Gastroesophageal sphincter (tissue), 4 donors: ENCODE measurements at regions not wholly inside any gene's neighbourhood (a gene's known extent, or its start where the extent isn't known, plus 50 kb on each side); places are given as distances from the start of the nearest gene placed in this dataset.

Experiments
- ATAC-seq: fragments of 150-250 bp; one replicate; pipeline ENCODE4 v1.9.1; 2016; ENCODE audit warnings: mild to moderate bottlenecking, moderate library complexity
- H3K27ac ChIP-seq, 4 donors: fragments of 200-600 bp; sonication (generic) in 3 of 4; 1 replicate in 3 of 4; 2 replicates in 1 of 4; pipeline ENCODE4 v1.5.1; 2016 to 2019
- H3K27me3 ChIP-seq: fragments of 200-600 bp; sonication (generic); one replicate; pipeline ENCODE4 v1.5.1; 2019
- H3K36me3 ChIP-seq, 2 donors: fragments of 200-600 bp; sonication (generic); one replicate each; pipeline ENCODE4 v1.5.1; 2019; ENCODE audit warnings: control low read depth in 1 of 2
- H3K4me1 ChIP-seq, 3 donors: fragments of 200-600 bp; sonication (generic); 1 replicate in 2 of 3; 2 replicates in 1 of 3; pipeline ENCODE4 v1.5.1; 2016 to 2019; ENCODE audit warnings: control low read depth in 2 of 3
- H3K4me3 ChIP-seq, 2 donors: fragments of 200-600 bp; sonication (generic); one replicate each; pipeline ENCODE4 v1.5.1; 2019; ENCODE audit warnings: mild to moderate bottlenecking in 1 of 2, moderate library complexity in 1 of 2
- H3K9me3 ChIP-seq, 3 donors: fragments of 200-600 bp; sonication (generic); one replicate each; pipeline ENCODE4 v1.5.1; 2017 to 2019; ENCODE audit warnings: control low read depth in 2 of 3
- EP300 ChIP-seq: sonication (generic); formaldehyde crosslinking; IDR thresholded peaks from one replicate; pipeline ENCODE4 v1.6.1; 2017; ENCODE audit warnings: antibody characterized with exemption, mild to moderate bottlenecking
- POLR2A ChIP-seq, 2 donors: fragments of 450-650 bp; IDR thresholded peaks; one replicate each; pipeline ENCODE4 v1.6.1; 2017; ENCODE audit warnings: antibody characterized with exemption in 2 of 2, mild to moderate bottlenecking in 2 of 2, moderate library complexity in 1 of 2
- POLR2AphosphoS5 ChIP-seq: sonication (generic); formaldehyde crosslinking; IDR thresholded peaks from one replicate; pipeline ENCODE4 v1.6.1; 2017; ENCODE audit warnings: antibody characterized with exemption
- WGBS, 2 donors: methylation state at CpG; one replicate each; pipeline ENCODE4 v1.1.5; 2018; ENCODE audit warnings: low coverage in 1 of 2; 5-methylcytosine and 5-hydroxymethylcytosine counted together
- TF ChIP-seq, protein P1 (sequence below), 4 experiments: fragments of 200-600 bp in 2 of 4; fragments of 450-650 bp in 2 of 4; sonication (generic) in 1 of 4; IDR thresholded peaks; one replicate each; pipeline ENCODE4 v1.5.1; 2017 to 2019; ENCODE audit warnings: antibody characterized with exemption in 4 of 4, mild to moderate bottlenecking in 2 of 4, moderate library complexity in 2 of 4

- H3K36me3 ChIP-seq: no peaks in the 10 kb centered on the region
- TF ChIP-seq POLR2A (IDR thresholded peaks at IDR 0.05): no peak
- TF ChIP-seq POLR2AphosphoS5: no peak
- TF ChIP-seq, protein P1, sequence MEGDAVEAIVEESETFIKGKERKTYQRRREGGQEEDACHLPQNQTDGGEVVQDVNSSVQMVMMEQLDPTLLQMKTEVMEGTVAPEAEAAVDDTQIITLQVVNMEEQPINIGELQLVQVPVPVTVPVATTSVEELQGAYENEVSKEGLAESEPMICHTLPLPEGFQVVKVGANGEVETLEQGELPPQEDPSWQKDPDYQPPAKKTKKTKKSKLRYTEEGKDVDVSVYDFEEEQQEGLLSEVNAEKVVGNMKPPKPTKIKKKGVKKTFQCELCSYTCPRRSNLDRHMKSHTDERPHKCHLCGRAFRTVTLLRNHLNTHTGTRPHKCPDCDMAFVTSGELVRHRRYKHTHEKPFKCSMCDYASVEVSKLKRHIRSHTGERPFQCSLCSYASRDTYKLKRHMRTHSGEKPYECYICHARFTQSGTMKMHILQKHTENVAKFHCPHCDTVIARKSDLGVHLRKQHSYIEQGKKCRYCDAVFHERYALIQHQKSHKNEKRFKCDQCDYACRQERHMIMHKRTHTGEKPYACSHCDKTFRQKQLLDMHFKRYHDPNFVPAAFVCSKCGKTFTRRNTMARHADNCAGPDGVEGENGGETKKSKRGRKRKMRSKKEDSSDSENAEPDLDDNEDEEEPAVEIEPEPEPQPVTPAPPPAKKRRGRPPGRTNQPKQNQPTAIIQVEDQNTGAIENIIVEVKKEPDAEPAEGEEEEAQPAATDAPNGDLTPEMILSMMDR (IDR thresholded peaks at IDR 0.05): no peak
- no peak for TF ChIP-seq EP300
- ATAC-seq: no peak
- H3K4me1 ChIP-seq: no peaks in the 10 kb centered on the region
- H3K9me3 ChIP-seq: no peaks in the 10 kb centered on the region
- 9 to 17% methylated on average over 1 of the region's 1 CpG for WGBS, 2 donors
- no peak overlapping the region for H3K4me3 ChIP-seq
- H3K27me3 ChIP-seq: no peaks in the 10 kb centered on the region
- H3K27ac ChIP-seq: no peak overlapping the region
Measured at GRCh38 chr14:85172889-85173477, 357.0 kb upstream of the FLRT2 start.

DNA sequence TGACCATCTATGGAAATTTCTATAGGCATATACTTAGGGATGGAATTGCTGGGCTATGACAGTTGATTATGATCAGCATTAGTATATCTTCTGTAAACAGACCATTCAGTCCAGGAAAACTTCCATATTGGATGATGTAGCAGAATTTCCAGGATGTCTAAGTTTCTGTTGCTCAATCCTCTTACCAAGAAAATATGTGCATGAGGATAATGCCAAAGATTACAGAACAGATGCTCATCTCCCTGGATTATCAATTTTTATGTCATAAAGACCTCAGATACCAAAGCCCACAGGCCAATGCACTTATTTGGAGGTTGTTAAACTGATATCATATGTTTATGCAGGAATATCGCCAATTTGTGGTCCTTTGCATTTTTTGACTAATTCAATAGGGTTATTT, 354.4 kb upstream of the FLRT2 start:
- Histone ChIP-seq H3K36me3 (no peaks in the 10 kb centered on the region), H3K4me1 (no peaks in the 10 kb centered on the region), H3K27me3 (no peaks in the 10 kb centered on the region), H3K27ac (no peak overlapping the region), H3K4me3 (no peak overlapping the region), H3K9me3 (peaks cover 0 to 11% (median 0%) of the 10 kb centered on the region in 3 donors)
- TF ChIP-seq, protein P1 (IDR thresholded peaks at IDR 0.05): no peak
- TF ChIP-seq POLR2AphosphoS5 (no peak), POLR2A (IDR thresholded peaks at IDR 0.05) (no peak), EP300 (no peak)
- WGBS, 2 donors: 100% methylated on average over 1 of the region's 1 CpG
- ATAC-seq: no peak

GRCh38 chr14:85178864-85179263, 351.1 kb upstream of the FLRT2 start:
- H3K4me3 ChIP-seq: no peak overlapping the region
- no peaks in the 10 kb centered on the region for H3K36me3 ChIP-seq
- no peaks in the 10 kb centered on the region for H3K4me1 ChIP-seq
- ATAC-seq: no peak
- peaks cover 0 to 13% (median 0%) of the 10 kb centered on the region in 3 donors for H3K9me3 ChIP-seq
- H3K27me3 ChIP-seq: no peaks in the 10 kb centered on the region
- TF ChIP-seq, protein P1 (IDR thresholded peaks at IDR 0.05): no peak
- no peak for TF ChIP-seq EP300
- TF ChIP-seq POLR2A (IDR thresholded peaks at IDR 0.05): no peak
- TF ChIP-seq POLR2AphosphoS5: no peak
- no peak overlapping the region for H3K27ac ChIP-seq
- WGBS, 2 donors: 92 to 93% methylated on average over 2 of the region's 2 CpGs

GRCh38 chr14:85180876-85181275, 349.1 kb upstream of the FLRT2 start:
- H3K9me3 ChIP-seq: peaks cover 0 to 13% (median 0%) of the 10 kb centered on the region in 3 donors
- H3K27ac ChIP-seq: no peak overlapping the region
- H3K4me1 ChIP-seq: no peaks in the 10 kb centered on the region
- no peak overlapping the region for H3K4me3 ChIP-seq
- H3K36me3 ChIP-seq: no peaks in the 10 kb centered on the region
- H3K27me3 ChIP-seq: no peaks in the 10 kb centered on the region
- 50 to 60% methylated on average over 1 of the region's 1 CpG for WGBS, 2 donors
- TF ChIP-seq POLR2AphosphoS5: no peak
- TF ChIP-seq POLR2A (IDR thresholded peaks at IDR 0.05): no peak
- TF ChIP-seq EP300: no peak
- no peak for ATAC-seq

GRCh38 chr14:85182282-85182681, 347.7 kb upstream of the FLRT2 start:
- ATAC-seq: no peak
- no peaks in the 10 kb centered on the region for H3K36me3 ChIP-seq
- TF ChIP-seq EP300 (no peak), POLR2AphosphoS5 (no peak), POLR2A (IDR thresholded peaks at IDR 0.05) (no peak)
- TF ChIP-seq, protein P1 (IDR thresholded peaks at IDR 0.05): no peak
- no peaks in the 10 kb centered on the region for H3K27me3 ChIP-seq
- H3K4me3 ChIP-seq: no peak overlapping the region
- WGBS, 2 donors: 45 to 74% methylated on average over 3 to 4 of the region's 4 CpGs
- no peaks in the 10 kb centered on the region for H3K4me1 ChIP-seq
- H3K9me3 ChIP-seq: peaks cover 0 to 13% (median 0%) of the 10 kb centered on the region in 3 donors
- no peak overlapping the region for H3K27ac ChIP-seq
